Activated CD4-positive, alpha-beta T cell treated with anti-CD3 and anti-CD28 coated beads, Interleukin-10, Interleukin-2, amounts not matched to agents 100 ng/mL and 50 ng/mL, durations not matched to agents 16 hours and 8 hours (primary cell): ENCODE measurements at regions not wholly inside any gene's neighbourhood (a gene's known extent, or its start where the extent isn't known, plus 50 kb on each side); places are given as distances from the start of the nearest gene placed in this dataset.

Experiments
- DNase-seq: peaks from one replicate; pipeline ENCODE4 v3.0.0-alpha.2; 2020

- DNase-seq, result no peak
These were observed 193.4 kb upstream of the CDYL start for GRCh38 chr6:4582506-4583417.

- DNase-seq, result no peak
These were observed 194.5 kb upstream of the CDYL start for GRCh38 chr6:4581468-4582385.

GRCh38 chr6:4580361-4580760, 195.8 kb upstream of the CDYL start:
- DNase-seq, result no peak

- DNase-seq, result no peak
These were observed 198.8 kb upstream of the CDYL start for GRCh38 chr6:4577406-4577805.

GRCh38 chr6:4575714-4576113, 200.5 kb upstream of the CDYL start:
- no peak for DNase-seq

GRCh38 chr6:4574007-4574406, 202.2 kb upstream of the CDYL start:
- no peak for DNase-seq

- DNase-seq, result no peak
These were observed 205.2 kb upstream of the CDYL start for GRCh38 chr6:4571011-4571410.

- DNase-seq, result no peak
These were observed 208.1 kb upstream of the CDYL start for GRCh38 chr6:4568138-4568537.

- no peak for DNase-seq
These were observed 209.1 kb upstream of the CDYL start for GRCh38 chr6:4567141-4567540.

- DNase-seq, result no peak
These were observed 210.6 kb upstream of the CDYL start for GRCh38 chr6:4565301-4566250.

- DNase-seq, result no peak
These were observed 211.4 kb upstream of the CDYL start for GRCh38 chr6:4564801-4565271.

GRCh38 chr6:4563877-4564276, 212.3 kb upstream of the CDYL start:
- no peak for DNase-seq

GRCh38 chr6:4563156-4563555, 213.0 kb upstream of the CDYL start:
- no peak for DNase-seq

- DNase-seq, result no peak
These were observed 214.3 kb upstream of the CDYL start for GRCh38 chr6:4561773-4562400.

GRCh38 chr6:4561078-4561435, 215.1 kb upstream of the CDYL start:
- no peak for DNase-seq

GRCh38 chr6:4560221-4561077, 215.8 kb upstream of the CDYL start:
- no peak for DNase-seq

- DNase-seq, result no peak
These were observed 216.8 kb upstream of the CDYL start for GRCh38 chr6:4559281-4559875.

- DNase-seq, result no peak
These were observed 221.6 kb upstream of the CDYL start for GRCh38 chr6:4554645-4555044.

GRCh38 chr6:4553387-4553786, 222.8 kb upstream of the CDYL start:
- DNase-seq, result peak; percentile 77

- no peak for DNase-seq
These were observed 226.0 kb upstream of the CDYL start for GRCh38 chr6:4550227-4550597.
